HEK293 (cell line): ENCODE measurements at regions not wholly inside any gene's neighbourhood (a gene's known extent, or its start where the extent isn't known, plus 50 kb on each side); places are given as distances from the start of the nearest gene placed in this dataset.

Source experiments
- CTCF ChIA-PET: fragments of 350-600 bp; formaldehyde crosslinking; extraction: SDS; loops from one replicate; lab custom pipeline; 2021; ENCODE audit warnings: antibody characterized with exemption; lab: Yijun Ruan, JAX
- POLR2A ChIA-PET: fragments of 300-600 bp; formaldehyde crosslinking; extraction: SDS; loops from one replicate; lab custom pipeline; 2020; ENCODE audit warnings: antibody characterized with exemption, inconsistent platforms; lab: Yijun Ruan, JAX
- H3K27ac ChIP-seq: fragments of 200-500 bp; sonication (Bioruptor generic); 2 replicates; pipeline ENCODE4 v1.5.1; 2014; ENCODE audit warnings: low read depth, low read length, control low read depth, inconsistent platforms; ENCODE audit errors: extremely low read depth
- H3K36me3 ChIP-seq, 2 experiments: fragments of 200-500 bp in 1 of 2; sonication (Bioruptor generic) in 1 of 2; 1 replicate in 1 of 2; 2 replicates in 1 of 2; pipeline ENCODE4 v1.5.1; 2014 to 2017; ENCODE audit warnings: inconsistent platforms in 2 of 2, low read length in 2 of 2; ENCODE audit not compliant: control insufficient read depth in 2 of 2, insufficient read depth in 1 of 2
- H3K4me1 ChIP-seq: fragments of 200-500 bp; sonication (Bioruptor generic); 2 replicates; pipeline ENCODE4 v1.5.1; 2014; ENCODE audit warnings: mild to moderate bottlenecking, low read length, inconsistent platforms; ENCODE audit not compliant: control insufficient read depth, insufficient read depth
- H3K4me3 ChIP-seq: 2 replicates; pipeline ENCODE4 v1.5.1; 2011; ENCODE audit warnings: low read depth, mild to moderate bottlenecking, control low read depth, low read length, moderate library complexity
- H3K9me3 ChIP-seq: fragments of 200-500 bp; sonication (Bioruptor generic); 2 replicates; pipeline ENCODE4 v1.5.1; 2014; ENCODE audit warnings: low read depth, low read length, inconsistent platforms; ENCODE audit not compliant: control insufficient read depth, insufficient read depth
- GLI2 ChIP-seq: fragments of 450-650 bp; formaldehyde crosslinking; IDR thresholded peaks from 2 replicates; pipeline ENCODE4; 2017; ENCODE audit warnings: missing biosample characterization, missing genetic modification characterization, low read depth, borderline replicate concordance
- OSR2 ChIP-seq: fragments of 450-650 bp; formaldehyde crosslinking; IDR thresholded peaks from 2 replicates; pipeline ENCODE4 v1.5.1; 2016; ENCODE audit warnings: missing biosample characterization, missing genetic modification characterization
- PATZ1 ChIP-seq: fragments of 450-650 bp; formaldehyde crosslinking; IDR thresholded peaks from 2 replicates; pipeline ENCODE4 v1.5.1; 2016; ENCODE audit warnings: missing biosample characterization, missing genetic modification characterization
- PRDM2 ChIP-seq: fragments of 450-650 bp; formaldehyde crosslinking; IDR thresholded peaks from 2 replicates; pipeline ENCODE4 v1.5.1; 2016; ENCODE audit warnings: missing biosample characterization, missing genetic modification characterization, borderline replicate concordance
- PRDM4 ChIP-seq: fragments of 450-650 bp; formaldehyde crosslinking; IDR thresholded peaks from 2 replicates; pipeline ENCODE4 v1.5.1; 2017; ENCODE audit warnings: missing biosample characterization, missing genetic modification characterization
- ZBTB17 ChIP-seq: fragments of 450-650 bp; formaldehyde crosslinking; IDR thresholded peaks from 2 replicates; pipeline ENCODE4 v1.5.1; 2016; ENCODE audit warnings: missing biosample characterization, missing genetic modification characterization
- ZBTB26 ChIP-seq: fragments of 450-650 bp; formaldehyde crosslinking; optimal IDR thresholded peaks from 2 replicates; pipeline ENCODE3; 2016; ENCODE audit warnings: missing biosample characterization, mild to moderate bottlenecking, missing genetic modification characterization
- ZNF121 ChIP-seq: fragments of 450-650 bp; formaldehyde crosslinking; IDR thresholded peaks from 2 replicates; pipeline ENCODE4 v1.5.1; 2016; ENCODE audit warnings: missing biosample characterization, missing genetic modification characterization
- ZNF155 ChIP-seq: fragments of 450-650 bp; formaldehyde crosslinking; IDR thresholded peaks from 2 replicates; pipeline ENCODE4 v1.5.1; 2016; ENCODE audit warnings: missing biosample characterization, missing genetic modification characterization
- ZNF174 ChIP-seq: fragments of 450-650 bp; formaldehyde crosslinking; IDR thresholded peaks from 2 replicates; pipeline ENCODE4 v1.5.0; 2017; ENCODE audit warnings: missing biosample characterization, mild to moderate bottlenecking, missing genetic modification characterization
- ZNF175 ChIP-seq: fragments of 450-650 bp; formaldehyde crosslinking; IDR thresholded peaks from 2 replicates; pipeline ENCODE4 v1.5.1; 2016; ENCODE audit warnings: missing biosample characterization, missing genetic modification characterization
- ZNF214 ChIP-seq: fragments of 450-650 bp; formaldehyde crosslinking; IDR thresholded peaks from 2 replicates; pipeline ENCODE4 v1.5.1; 2017; ENCODE audit warnings: missing biosample characterization, mild to moderate bottlenecking, missing genetic modification characterization, borderline replicate concordance
- ZNF248 ChIP-seq: fragments of 450-650 bp; formaldehyde crosslinking; IDR thresholded peaks from 2 replicates; pipeline ENCODE4 v1.5.1; 2017; ENCODE audit warnings: missing biosample characterization, missing genetic modification characterization
- ZNF302 ChIP-seq: fragments of 450-650 bp; formaldehyde crosslinking; IDR thresholded peaks from 2 replicates; pipeline ENCODE4 v1.5.1; 2016; ENCODE audit warnings: missing biosample characterization, missing genetic modification characterization, low read depth
- ZNF311 ChIP-seq: fragments of 450-650 bp; formaldehyde crosslinking; IDR thresholded peaks from 2 replicates; pipeline ENCODE4 v1.5.1; 2017; ENCODE audit warnings: missing biosample characterization, missing genetic modification characterization, borderline replicate concordance
- ZNF354C ChIP-seq: fragments of 450-650 bp; formaldehyde crosslinking; IDR thresholded peaks from 2 replicates; pipeline ENCODE4 v1.5.1; 2016; ENCODE audit warnings: missing biosample characterization, missing genetic modification characterization, low read depth, borderline replicate concordance
- ZNF37A ChIP-seq: fragments of 450-650 bp; IDR thresholded peaks from 2 replicates; pipeline ENCODE4 v1.5.1; 2018; ENCODE audit warnings: missing biosample characterization, missing genetic modification characterization
- ZNF416 ChIP-seq: fragments of 450-650 bp; formaldehyde crosslinking; IDR thresholded peaks from 2 replicates; pipeline ENCODE4 v1.5.1; 2016; ENCODE audit warnings: missing biosample characterization, missing genetic modification characterization
- ZNF433 ChIP-seq: fragments of 450-650 bp; formaldehyde crosslinking; IDR thresholded peaks from 2 replicates; pipeline ENCODE4 v1.5.1; 2016; ENCODE audit warnings: missing biosample characterization, missing genetic modification characterization, low read depth
- ZNF501 ChIP-seq: fragments of 450-650 bp; formaldehyde crosslinking; IDR thresholded peaks from 2 replicates; pipeline ENCODE4 v1.5.1; 2016; ENCODE audit warnings: missing biosample characterization, missing genetic modification characterization
- ZNF600 ChIP-seq: fragments of 450-650 bp; formaldehyde crosslinking; IDR thresholded peaks from 2 replicates; pipeline ENCODE4 v1.5.1; 2016; ENCODE audit warnings: missing biosample characterization, missing genetic modification characterization
- ZNF624 ChIP-seq: fragments of 450-650 bp; formaldehyde crosslinking; IDR thresholded peaks from 2 replicates; pipeline ENCODE4 v1.5.1; 2017; ENCODE audit warnings: missing biosample characterization, missing genetic modification characterization
- ZNF701 ChIP-seq: fragments of 450-650 bp; formaldehyde crosslinking; IDR thresholded peaks from 2 replicates; pipeline ENCODE4 v1.5.1; 2016; ENCODE audit warnings: missing biosample characterization, missing genetic modification characterization
- ZNF747 ChIP-seq: fragments of 450-650 bp; formaldehyde crosslinking; IDR thresholded peaks from 2 replicates; pipeline ENCODE4 v1.5.1; 2016; ENCODE audit warnings: missing biosample characterization, missing genetic modification characterization
- ZNF777 ChIP-seq: fragments of 450-650 bp; formaldehyde crosslinking; IDR thresholded peaks from 2 replicates; pipeline ENCODE4 v1.5.1; 2017; ENCODE audit warnings: missing biosample characterization, missing genetic modification characterization, borderline replicate concordance

- CTCF ChIA-PET: no interaction called here
- no peaks in the 10 kb centered on the region for H3K36me3 ChIP-seq
- H3K27ac ChIP-seq: no peak overlapping the region
- TF ChIP-seq OSR2 (tag by site-specific recombination) (no peak), ZNF248 (tag by site-specific recombination) (no peak), ZNF433 (tag by site-specific recombination) (no peak), ZNF175 (tag by site-specific recombination) (no peak), ZNF311 (tag by site-specific recombination) (no peak), ZNF747 (tag by site-specific recombination) (no peak), ZNF302 (tag by site-specific recombination) (no peak), ZNF501 (tag by site-specific recombination) (no peak), ZNF37A (tag by site-specific recombination) (no peak), PRDM4 (tag by site-specific recombination) (no peak), ZNF155 (tag by site-specific recombination) (no peak), PRDM2 (tag by site-specific recombination) (no peak)
- no peaks in the 10 kb centered on the region for H3K4me1 ChIP-seq
- no peak overlapping the region for H3K4me3 ChIP-seq
- POLR2A ChIA-PET: no interaction called here
- H3K9me3 ChIP-seq: no peaks in the 10 kb centered on the region
These were observed 147.2 kb upstream of the HNMT start for GRCh38 chr2:137817058-137817457.

- POLR2A ChIA-PET: no interaction called here
- H3K4me1 ChIP-seq: no peaks in the 10 kb centered on the region
- TF ChIP-seq ZNF416 (tag by site-specific recombination): no peak
- no peak for TF ChIP-seq GLI2 (tag by site-specific recombination)
- no peak for TF ChIP-seq ZNF701 (tag by site-specific recombination)
- TF ChIP-seq ZNF354C: no peak
- no peak for TF ChIP-seq ZNF624
- TF ChIP-seq ZNF214: no peak
- no peak for TF ChIP-seq PATZ1 (tag by site-specific recombination)
- no peak for TF ChIP-seq ZBTB26 (tag by site-specific recombination)
- no peak for TF ChIP-seq ZNF777 (tag by site-specific recombination)
- no peak for TF ChIP-seq ZNF600 (tag by site-specific recombination)
- TF ChIP-seq ZBTB17 (tag by site-specific recombination): no peak
- no peak for TF ChIP-seq ZNF155 (tag by site-specific recombination)
- TF ChIP-seq ZNF121 (tag by site-specific recombination): no peak
- no peak for TF ChIP-seq ZNF174 (tag by site-specific recombination)
- TF ChIP-seq, all 188 proteins: peak for 0
- CTCF ChIA-PET: no interaction called here
- H3K27ac ChIP-seq: no peak overlapping the region
- H3K4me3 ChIP-seq: no peak overlapping the region
- H3K36me3 ChIP-seq: no peaks in the 10 kb centered on the region
- no peaks in the 10 kb centered on the region for H3K9me3 ChIP-seq
These were observed 141.1 kb upstream of the HNMT start for GRCh38 chr2:137823196-137823595.
